Aorta (tissue), 5 donors: ENCODE measurements at regions not wholly inside any gene's neighbourhood (a gene's known extent, or its start where the extent isn't known, plus 50 kb on each side); places are given as distances from the start of the nearest gene placed in this dataset.
"Not testable (repeated sequence)": the region's sequence is repeated elsewhere in the genome, so short reads cannot be mapped to it uniquely, and the experiment has no call there.

Experiments used
- ATAC-seq: fragments of 200-7000 bp; cut with Tn5 transposase; one replicate; pipeline ENCODE4 v1.9.1; 2022; ENCODE audit warnings: moderate library complexity; ENCODE audit not compliant: low FRiP score
- DNase-seq, 2 donors: peaks; one replicate each; pipeline ENCODE4 v3.0.0-alpha.2; 2020
- H3K27ac ChIP-seq, 2 donors: one replicate each; pipeline ENCODE4 v1.5.1; 2013; ENCODE audit warnings: low read length in 2 of 2, mild to moderate bottlenecking in 2 of 2, moderate library complexity in 2 of 2, control low read depth in 1 of 2, inconsistent platforms in 1 of 2, low read depth in 1 of 2
- H3K27me3 ChIP-seq, 2 donors: one replicate each; pipeline ENCODE4 v1.6.1; 2013; ENCODE audit warnings: control low read depth in 1 of 2, low read length in 1 of 2, mild to moderate bottlenecking in 1 of 2, moderate library complexity in 1 of 2; ENCODE audit not compliant: insufficient read depth in 2 of 2, control insufficient read depth in 1 of 2
- H3K36me3 ChIP-seq, 2 donors: one replicate each; pipeline ENCODE4 v1.6.1; 2013; ENCODE audit warnings: control low read depth in 1 of 2, low read length in 1 of 2, mild to moderate bottlenecking in 1 of 2; ENCODE audit not compliant: insufficient read depth in 2 of 2, control insufficient read depth in 1 of 2
- H3K4me1 ChIP-seq, 2 donors: one replicate each; pipeline ENCODE4 v1.6.1; 2013; ENCODE audit warnings: low read length in 2 of 2, control low read depth in 1 of 2, mild to moderate bottlenecking in 1 of 2, moderate library complexity in 1 of 2; ENCODE audit not compliant: insufficient read depth in 2 of 2, control insufficient read depth in 1 of 2
- H3K4me3 ChIP-seq, 2 donors: one replicate each; pipeline ENCODE4 v1.5.1; 2013; ENCODE audit warnings: low read length in 2 of 2, control low read depth in 1 of 2, mild to moderate bottlenecking in 1 of 2
- H3K9me3 ChIP-seq: one replicate; pipeline ENCODE4 v1.6.1; 2013; ENCODE audit warnings: mild to moderate bottlenecking, low read length; ENCODE audit not compliant: control insufficient read depth
- WGBS, 2 donors: extraction: QIAGEN DNeasy Blood & Tissue Kit; methylation state at CpG; one replicate each; pipeline ENCODE4 v1.1.7; 2013; 5-methylcytosine and 5-hydroxymethylcytosine counted together
- intact Hi-C, 2 donors: fragments of 100-400 bp; cut with DNase I; formaldehyde crosslinking; loops; one replicate each; pipeline versions ENCODE4 v1.14.2 to v1.15.0; 2022
- donor health status: healthy with polysubstance abuse.
- donor health status: Bipolar disorder and iron deficiency.
- donor health status: DM: no; HTN: no; CAD: no.
- donor health status: DM: no; HTN: no; CAD: no.
- donor health status: DM: yes; HTN: yes; CAD: no.

GRCh38 chr7:91719008-91719407, 161.5 kb downstream of the MTERF1 start:
- ATAC-seq (no peak), DNase-seq (no peak)
- no peaks in the 10 kb centered on the region for H3K27me3 ChIP-seq
- intact Hi-C loops, result no loop called here
- H3K9me3 ChIP-seq, result no peaks in the 10 kb centered on the region
- no peak overlapping the region for H3K27ac ChIP-seq
- no peak overlapping the region for H3K4me3 ChIP-seq
- 93 to 95% methylated on average over 1 of the region's 1 CpG for WGBS, 2 donors
- no peaks in the 10 kb centered on the region for H3K4me1 ChIP-seq
- H3K36me3 ChIP-seq, result no peaks in the 10 kb centered on the region

- 92 to 95% methylated on average over 3 of the region's 3 CpGs for WGBS, 2 donors
- no peak for DNase-seq
Observed at GRCh38 chr7:91720260-91720937, 160.1 kb downstream of the MTERF1 start.

GRCh38 chr7:91722831-91723230, 157.7 kb downstream of the MTERF1 start:
- Histone ChIP-seq H3K4me1 (no peaks in the 10 kb centered on the region), H3K4me3 (no peak overlapping the region), H3K9me3 (no peaks in the 10 kb centered on the region), H3K27me3 (no peaks in the 10 kb centered on the region), H3K36me3 (no peaks in the 10 kb centered on the region), H3K27ac (no peak overlapping the region)
- no peak for DNase-seq
- intact Hi-C loops, result no loop called here
- no peak for ATAC-seq

More at GRCh38 chr7:91720260-91720937, 160.1 kb downstream of the MTERF1 start:
- no peak overlapping the region for H3K4me3 ChIP-seq
- H3K36me3 ChIP-seq, result no peaks in the 10 kb centered on the region
- no peaks in the 10 kb centered on the region for H3K27me3 ChIP-seq
- intact Hi-C loops, result no loop called here
- no peaks in the 10 kb centered on the region for H3K4me1 ChIP-seq
- ATAC-seq, result no peak
- no peak overlapping the region for H3K27ac ChIP-seq
- H3K9me3 ChIP-seq, result no peaks in the 10 kb centered on the region

GRCh38 chr7:91729046-91729445, 151.5 kb downstream of the MTERF1 start:
- DNase-seq, H3K4me3 ChIP-seq, H3K27me3 ChIP-seq, ATAC-seq, intact Hi-C loops, H3K36me3 ChIP-seq, H3K4me1 ChIP-seq, H3K9me3 ChIP-seq, H3K27ac ChIP-seq: not testable (repeated sequence)
- 98% methylated on average over 2 of the region's 2 CpGs for WGBS, 2 donors

GRCh38 chr7:91731976-91732375, 148.5 kb downstream of the MTERF1 start:
- Histone ChIP-seq H3K36me3 (no peaks in the 10 kb centered on the region), H3K4me1 (no peaks in the 10 kb centered on the region)
- no peak for ATAC-seq

GRCh38 chr7:91749418-91749817, 131.1 kb downstream of the MTERF1 start:
- Histone ChIP-seq H3K4me3 (no peak overlapping the region), H3K27ac (no peak overlapping the region), H3K4me1 (no peaks in the 10 kb centered on the region), H3K36me3 (no peaks in the 10 kb centered on the region), H3K27me3 (no peaks in the 10 kb centered on the region), H3K9me3 (peaks cover 8% of the 10 kb centered on the region)
- intact Hi-C loops, result no loop called here
- no peak for DNase-seq
- no peak for ATAC-seq
- WGBS, 2 donors, result 95 to 97% methylated on average over 3 of the region's 3 CpGs

More at GRCh38 chr7:91731976-91732375, 148.5 kb downstream of the MTERF1 start:
- intact Hi-C loops, result no loop called here
- H3K4me3 ChIP-seq, result no peak overlapping the region
- H3K27me3 ChIP-seq, result no peaks in the 10 kb centered on the region
- DNase-seq, result no peak
- WGBS, 2 donors, result 30 to 35% methylated on average over 5 of the region's 5 CpGs
- H3K27ac ChIP-seq, result no peak overlapping the region
- no peaks in the 10 kb centered on the region for H3K9me3 ChIP-seq

- WGBS, 2 donors, result 94 to 98% methylated on average over 1 of the region's 1 CpG
- no peak for DNase-seq
- H3K27ac ChIP-seq, result no peak overlapping the region
Observed at GRCh38 chr7:91750091-91750490, 130.4 kb downstream of the MTERF1 start.

GRCh38 chr7:91752102-91752501, 128.4 kb downstream of the MTERF1 start:
- Histone ChIP-seq H3K4me3 (no peak overlapping the region), H3K27ac (no peak overlapping the region), H3K36me3 (no peaks in the 10 kb centered on the region), H3K4me1 (no peaks in the 10 kb centered on the region), H3K27me3 (no peaks in the 10 kb centered on the region), H3K9me3 (peaks cover 8% of the 10 kb centered on the region)
- ATAC-seq (no peak), DNase-seq (no peak)
- intact Hi-C loops, result no loop called here
- WGBS, 2 donors, result 88 to 90% methylated on average over 1 of the region's 1 CpG

More at GRCh38 chr7:91750091-91750490, 130.4 kb downstream of the MTERF1 start:
- intact Hi-C loops, result no loop called here
- H3K36me3 ChIP-seq, result no peaks in the 10 kb centered on the region
- H3K4me1 ChIP-seq, result no peaks in the 10 kb centered on the region
- H3K27me3 ChIP-seq, result no peaks in the 10 kb centered on the region
- no peak overlapping the region for H3K4me3 ChIP-seq
- peaks cover 8% of the 10 kb centered on the region for H3K9me3 ChIP-seq
- ATAC-seq, result no peak

GRCh38 chr7:91754280-91754679, 126.2 kb downstream of the MTERF1 start:
- intact Hi-C loops, H3K4me1 ChIP-seq, H3K27ac ChIP-seq, H3K27me3 ChIP-seq, H3K9me3 ChIP-seq, H3K36me3 ChIP-seq, DNase-seq, H3K4me3 ChIP-seq, ATAC-seq: not testable (repeated sequence)
- WGBS, 2 donors, result 75 to 90% methylated on average over 1 of the region's 1 CpG
